CD8-positive, alpha-beta memory T cell (primary cell): ENCODE measurements at regions not wholly inside any gene's neighbourhood (a gene's known extent, or its start where the extent isn't known, plus 50 kb on each side); places are given as distances from the start of the nearest gene placed in this dataset.
A peak's percentile ranks its signal among the peaks of the same experiment; 100 is the strongest.
"Not testable (repeated sequence)": the region's sequence is repeated elsewhere in the genome, so short reads cannot be mapped to it uniquely, and the experiment has no call there.

ENCODE experiments used
- CTCF ChIA-PET: fragments of 350-600 bp; sonication (Branson Sonifier 250); formaldehyde crosslinking; loops from one replicate; lab custom pipeline; 2021; ENCODE audit warnings: antibody characterized with exemption; lab: Charles Lee
- POLR2A ChIA-PET: fragments of 350-600 bp; sonication (Branson Sonifier 250); formaldehyde crosslinking; loops from one replicate; lab custom pipeline; 2021; ENCODE audit warnings: antibody characterized with exemption; lab: Charles Lee
- DNase-seq, 5 donors: peaks; one replicate each; pipeline versions ENCODE4 v3.0.0 to v3.0.0-alpha.2; 2020 to 2022; ENCODE audit warnings: mixed read lengths in 1 of 5
- H3K27ac ChIP-seq: one replicate; pipeline ENCODE4 v1.7.0; 2013; ENCODE audit warnings: low read depth, mild to moderate bottlenecking, low read length, moderate library complexity
- H3K27me3 ChIP-seq: 2 replicates; pipeline ENCODE4 v1.7.0; 2013; ENCODE audit warnings: low read length, mild to moderate bottlenecking; ENCODE audit not compliant: insufficient read depth, poor library complexity, severe bottlenecking
- H3K36me3 ChIP-seq: 2 replicates; pipeline ENCODE4 v1.7.0; 2013; ENCODE audit warnings: mild to moderate bottlenecking, low read length, moderate library complexity; ENCODE audit not compliant: insufficient read depth
- H3K4me1 ChIP-seq: 2 replicates; pipeline ENCODE4 v1.7.0; 2013; ENCODE audit warnings: mild to moderate bottlenecking, low read length, moderate library complexity; ENCODE audit not compliant: insufficient read depth
- H3K4me3 ChIP-seq: 2 replicates; pipeline ENCODE4 v1.7.0; 2013; ENCODE audit warnings: mild to moderate bottlenecking, low read length
- H3K9me3 ChIP-seq: 2 replicates; pipeline ENCODE4 v1.7.0; 2013; ENCODE audit warnings: mild to moderate bottlenecking, low read length
- H3K27ac Mint-ChIP-seq, 8 donors: one replicate each; pipeline ENCODE4 v1.8.0; 2020 to 2021; ENCODE audit warnings: mixed read lengths in 8 of 8, mild to moderate bottlenecking in 6 of 8, inconsistent platforms in 3 of 8, moderate library complexity in 3 of 8
- H3K27me3 Mint-ChIP-seq, 2 donors: one replicate each; pipeline ENCODE4 v1.8.0; 2020 to 2021; ENCODE audit warnings: mixed read lengths in 2 of 2, mild to moderate bottlenecking in 1 of 2, moderate library complexity in 1 of 2
- H3K36me3 Mint-ChIP-seq, 3 donors: one replicate each; pipeline ENCODE4 v1.8.0; 2020 to 2021; ENCODE audit warnings: mixed read lengths in 3 of 3, inconsistent platforms in 1 of 3, mild to moderate bottlenecking in 1 of 3
- H3K4me1 Mint-ChIP-seq, 3 donors: one replicate each; pipeline ENCODE4 v1.8.0; 2020 to 2021; ENCODE audit warnings: mixed read lengths in 3 of 3, inconsistent platforms in 1 of 3, mild to moderate bottlenecking in 1 of 3
- H3K4me3 Mint-ChIP-seq, 7 donors: one replicate each; pipeline ENCODE4 v1.8.0; 2020 to 2021; ENCODE audit warnings: mixed read lengths in 7 of 7, mild to moderate bottlenecking in 6 of 7, moderate library complexity in 4 of 7, inconsistent platforms in 2 of 7
- H3K9me3 Mint-ChIP-seq, 5 donors: one replicate each; pipeline ENCODE4 v1.8.0; 2020 to 2022; ENCODE audit warnings: mixed read lengths in 5 of 5, mild to moderate bottlenecking in 3 of 5, moderate library complexity in 2 of 5, inconsistent platforms in 1 of 5

GRCh38 chrX:56343219-56343618, 111.1 kb downstream of the KLF8 start:
- H3K4me3 Mint-ChIP-seq = peak overlapping the region in 1 of 7 donors; percentile 36
- no peak for DNase-seq
- CTCF ChIA-PET = no interaction called here

GRCh38 chrX:56343664-56344063, 111.5 kb downstream of the KLF8 start:
- Mint-ChIP-seq H3K4me3 (peak overlapping the region in 6 of 7 donors; percentile 36 to 61 (median 45)), H3K36me3 (peaks cover 0 to 6% (median 0%) of the 10 kb centered on the region in 3 donors), H3K9me3 (peaks cover 2 to 9% (median 6%) of the 10 kb centered on the region in 5 donors), H3K27ac (peak overlapping the region in 4 of 8 donors; percentile 33 to 78 (median 48)), H3K4me1 (peaks cover 30 to 45% (median 31%) of the 10 kb centered on the region in 3 donors), H3K27me3 (peaks cover 8 to 9% of the 10 kb centered on the region in 2 donors)
- no peak overlapping the region for H3K27ac ChIP-seq
- no peak overlapping the region for H3K4me3 ChIP-seq
- peak in 1 of 5 donors; percentile 10 for DNase-seq
- peaks cover 29% of the 10 kb centered on the region for H3K4me1 ChIP-seq
- H3K9me3 ChIP-seq = no peaks in the 10 kb centered on the region
- POLR2A ChIA-PET = no interaction called here
- H3K27me3 ChIP-seq = no peaks in the 10 kb centered on the region
- no peaks in the 10 kb centered on the region for H3K36me3 ChIP-seq
- CTCF ChIA-PET = no interaction called here

More at GRCh38 chrX:56343219-56343618, 111.1 kb downstream of the KLF8 start:
- no peaks in the 10 kb centered on the region for H3K36me3 ChIP-seq
- Mint-ChIP-seq H3K36me3 (peaks cover 0 to 6% (median 0%) of the 10 kb centered on the region in 3 donors), H3K27ac (peak overlapping the region in 2 of 8 donors; percentile 66 to 78), H3K9me3 (peaks cover 3 to 8% (median 7%) of the 10 kb centered on the region in 5 donors), H3K27me3 (peaks cover 8 to 9% of the 10 kb centered on the region in 2 donors), H3K4me1 (peaks cover 30 to 45% (median 31%) of the 10 kb centered on the region in 3 donors)
- POLR2A ChIA-PET = no interaction called here
- H3K27ac ChIP-seq = no peak overlapping the region
- H3K9me3 ChIP-seq = no peaks in the 10 kb centered on the region
- no peaks in the 10 kb centered on the region for H3K27me3 ChIP-seq
- H3K4me1 ChIP-seq = peaks cover 29% of the 10 kb centered on the region
- H3K4me3 ChIP-seq = no peak overlapping the region

GRCh38 chrX:56358145-56358544, 126.0 kb downstream of the KLF8 start:
- H3K36me3 ChIP-seq, POLR2A ChIA-PET, CTCF ChIA-PET: not testable (repeated sequence)

GRCh38 chrX:56365171-56365570, 133.0 kb downstream of the KLF8 start:
- CTCF ChIA-PET, H3K36me3 ChIP-seq: not testable (repeated sequence)

More at GRCh38 chrX:56358145-56358544, 126.0 kb downstream of the KLF8 start:
- not testable (repeated sequence) for H3K4me1 ChIP-seq, H3K27me3 ChIP-seq, H3K27me3 Mint-ChIP-seq, DNase-seq, H3K36me3 Mint-ChIP-seq, H3K4me3 ChIP-seq, H3K4me3 Mint-ChIP-seq, H3K9me3 ChIP-seq, H3K27ac ChIP-seq, H3K9me3 Mint-ChIP-seq
- peak overlapping the region in 1 of 8 donors; percentile 38 for H3K27ac Mint-ChIP-seq
- H3K4me1 Mint-ChIP-seq = peaks cover 3 to 15% (median 6%) of the 10 kb centered on the region in 3 donors

GRCh38 chrX:56366901-56367300, 134.7 kb downstream of the KLF8 start:
- H3K9me3 ChIP-seq = no peaks in the 10 kb centered on the region
- H3K4me1 ChIP-seq = peaks cover 29% of the 10 kb centered on the region
- no peak for DNase-seq
- Mint-ChIP-seq H3K9me3 (no peaks in the 10 kb centered on the region), H3K4me1 (peaks cover 38 to 40% (median 40%) of the 10 kb centered on the region in 3 donors), H3K36me3 (peaks cover 0 to 4% (median 0%) of the 10 kb centered on the region in 3 donors), H3K27ac (peak overlapping the region in 2 of 8 donors; percentile 38 to 58), H3K27me3 (peaks cover 3 to 4% of the 10 kb centered on the region in 2 donors), H3K4me3 (no peak overlapping the region)
- H3K27ac ChIP-seq = no peak overlapping the region
- no peaks in the 10 kb centered on the region for H3K36me3 ChIP-seq
- no peaks in the 10 kb centered on the region for H3K27me3 ChIP-seq
- H3K4me3 ChIP-seq = no peak overlapping the region
- POLR2A ChIA-PET = no interaction called here
- CTCF ChIA-PET = no interaction called here

More at GRCh38 chrX:56365171-56365570, 133.0 kb downstream of the KLF8 start:
- H3K36me3 Mint-ChIP-seq, H3K4me3 ChIP-seq, H3K27me3 Mint-ChIP-seq, H3K27ac ChIP-seq, H3K9me3 ChIP-seq, POLR2A ChIA-PET, H3K9me3 Mint-ChIP-seq, H3K27me3 ChIP-seq: not testable (repeated sequence)
- DNase-seq = peak in 2 of 5 donors; percentile 15 to 36
- H3K4me1 Mint-ChIP-seq = peaks cover 38 to 40% (median 40%) of the 10 kb centered on the region in 3 donors
- H3K4me3 Mint-ChIP-seq = peak overlapping the region; percentile 24 to 59 (median 51)
- peak overlapping the region; percentile 0 to 86 (median 40) for H3K27ac Mint-ChIP-seq
- peaks cover 29% of the 10 kb centered on the region for H3K4me1 ChIP-seq

- Histone ChIP-seq H3K9me3 (no peaks in the 10 kb centered on the region), H3K36me3 (no peaks in the 10 kb centered on the region), H3K27me3 (no peaks in the 10 kb centered on the region), H3K4me3 (no peak overlapping the region), H3K4me1 (peaks cover 29% of the 10 kb centered on the region), H3K27ac (no peak overlapping the region)
- no peak for DNase-seq
- POLR2A ChIA-PET = no interaction called here
- H3K27ac Mint-ChIP-seq = peak overlapping the region in 2 of 8 donors; percentile 24 to 43
- peaks cover 38 to 40% (median 40%) of the 10 kb centered on the region in 3 donors for H3K4me1 Mint-ChIP-seq
- H3K9me3 Mint-ChIP-seq = no peaks in the 10 kb centered on the region
- CTCF ChIA-PET = no interaction called here
- peaks cover 3 to 4% of the 10 kb centered on the region in 2 donors for H3K27me3 Mint-ChIP-seq
- H3K36me3 Mint-ChIP-seq = no peaks in the 10 kb centered on the region
- H3K4me3 Mint-ChIP-seq = peak overlapping the region in 1 of 7 donors; percentile 16
Measured at GRCh38 chrX:56368962-56369361, 136.8 kb downstream of the KLF8 start.

GRCh38 chrX:56379984-56380780, 148.0 kb downstream of the KLF8 start:
- POLR2A ChIA-PET = not testable (repeated sequence)

GRCh38 chrX:56382278-56382677, 150.1 kb downstream of the KLF8 start:
- Histone ChIP-seq H3K4me1 (peaks cover 18% of the 10 kb centered on the region), H3K27me3 (no peaks in the 10 kb centered on the region), H3K4me3 (no peak overlapping the region), H3K36me3 (no peaks in the 10 kb centered on the region), H3K9me3 (no peaks in the 10 kb centered on the region), H3K27ac (no peak overlapping the region)
- CTCF ChIA-PET = no interaction called here
- H3K4me3 Mint-ChIP-seq = peak overlapping the region in 1 of 7 donors; percentile 20
- H3K9me3 Mint-ChIP-seq = no peaks in the 10 kb centered on the region
- H3K27me3 Mint-ChIP-seq = peaks cover 0 to 5% of the 10 kb centered on the region in 2 donors
- H3K36me3 Mint-ChIP-seq = no peaks in the 10 kb centered on the region
- POLR2A ChIA-PET = no interaction called here
- H3K4me1 Mint-ChIP-seq = peaks cover 25 to 30% (median 28%) of the 10 kb centered on the region in 3 donors
- peak overlapping the region in 4 of 8 donors; percentile 5 to 77 (median 41) for H3K27ac Mint-ChIP-seq
- no peak for DNase-seq

More at GRCh38 chrX:56379984-56380780, 148.0 kb downstream of the KLF8 start:
- H3K27ac ChIP-seq, H3K27me3 ChIP-seq, DNase-seq, H3K9me3 Mint-ChIP-seq, H3K27ac Mint-ChIP-seq, H3K27me3 Mint-ChIP-seq, H3K36me3 ChIP-seq, H3K4me3 ChIP-seq, H3K4me3 Mint-ChIP-seq, CTCF ChIA-PET, H3K9me3 ChIP-seq, H3K36me3 Mint-ChIP-seq: not testable (repeated sequence)
- peaks cover 18% of the 10 kb centered on the region for H3K4me1 ChIP-seq
- peaks cover 19 to 26% (median 25%) of the 10 kb centered on the region in 3 donors for H3K4me1 Mint-ChIP-seq
